Skin epidermis (tissue), 12 donors: ENCODE measurements at regions not wholly inside any gene's neighbourhood (a gene's known extent, or its start where the extent isn't known, plus 50 kb on each side); places are given as distances from the start of the nearest gene placed in this dataset.
"Not testable (repeated sequence)": the region's sequence is repeated elsewhere in the genome, so short reads cannot be mapped to it uniquely, and the experiment has no call there.

Source experiments
- H3K27ac ChIP-seq, 21 experiments: fragments of 200-600 bp; sonication (generic) in 11 of 21; one replicate each; pipeline ENCODE4 v1.5.0; 2020; ENCODE audit warnings: mild to moderate bottlenecking in 3 of 21, inconsistent platforms in 2 of 21, moderate library complexity in 2 of 21
- H3K4me3 ChIP-seq, 7 experiments: fragments of 200-600 bp; sonication (generic) in 2 of 7; one replicate each; pipeline ENCODE4 v1.5.0; 2020; ENCODE audit warnings: inconsistent platforms in 2 of 7, mild to moderate bottlenecking in 2 of 7, moderate library complexity in 1 of 7

- no peak overlapping the region for H3K27ac ChIP-seq
- H3K4me3 ChIP-seq: no peak overlapping the region
Measured at GRCh38 chr7:119620769-119621168, 652.2 kb upstream of the KCND2 start.

- Histone ChIP-seq H3K4me3 (no peak overlapping the region), H3K27ac (no peak overlapping the region)
Measured at GRCh38 chr7:119623427-119623826, 649.5 kb upstream of the KCND2 start.

GRCh38 chr7:119630406-119630969 is 642.5 kb upstream of the KCND2 start:
- Histone ChIP-seq H3K27ac (no peak overlapping the region), H3K4me3 (no peak overlapping the region)

DNA sequence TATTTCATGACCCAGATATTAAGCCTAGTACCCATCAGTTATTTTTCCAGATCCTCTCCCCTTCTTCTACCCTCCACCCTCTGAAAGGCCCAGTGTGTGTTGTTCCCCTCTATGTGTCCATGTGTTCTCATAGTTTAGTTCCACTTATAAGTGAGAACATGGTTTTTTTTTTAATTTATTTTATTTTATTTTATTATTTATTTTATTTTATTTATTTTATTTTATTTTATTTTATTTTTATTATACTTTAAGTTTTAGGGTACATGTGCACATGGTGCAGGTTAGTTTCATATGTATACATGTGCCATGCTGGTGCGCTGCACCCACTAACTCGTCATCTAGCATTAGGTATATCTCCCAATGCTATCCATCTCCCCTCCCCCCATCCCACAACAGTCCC is 639.2 kb upstream of the KCND2 start:
- not testable (repeated sequence) for H3K27ac ChIP-seq, H3K4me3 ChIP-seq

DNA sequence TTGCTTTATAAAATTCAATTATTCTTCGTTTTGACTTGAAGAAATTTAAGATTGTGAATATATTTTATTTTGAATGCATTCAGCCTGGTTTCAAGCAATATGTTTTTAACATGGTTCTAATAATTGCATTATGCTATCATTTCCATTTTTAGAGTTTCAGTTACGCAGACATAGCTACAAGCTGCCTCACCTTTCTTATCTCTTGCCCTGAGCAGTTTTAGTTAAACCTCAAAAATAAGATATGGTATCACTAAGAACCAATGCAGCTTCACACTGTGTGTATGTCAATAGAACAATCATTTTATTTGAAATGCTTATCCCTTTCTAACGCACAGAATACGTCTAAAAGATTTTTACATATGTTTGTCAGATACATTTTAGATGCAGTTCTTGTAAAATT is 632.6 kb upstream of the KCND2 start:
- Histone ChIP-seq H3K4me3 (no peak overlapping the region), H3K27ac (no peak overlapping the region)

GRCh38 chr7:119640861-119641260 is 632.1 kb upstream of the KCND2 start:
- no peak overlapping the region for H3K27ac ChIP-seq
- no peak overlapping the region for H3K4me3 ChIP-seq

GRCh38 chr7:119643558-119643957 is 629.4 kb upstream of the KCND2 start:
- Histone ChIP-seq H3K4me3 (no peak overlapping the region), H3K27ac (no peak overlapping the region)

DNA sequence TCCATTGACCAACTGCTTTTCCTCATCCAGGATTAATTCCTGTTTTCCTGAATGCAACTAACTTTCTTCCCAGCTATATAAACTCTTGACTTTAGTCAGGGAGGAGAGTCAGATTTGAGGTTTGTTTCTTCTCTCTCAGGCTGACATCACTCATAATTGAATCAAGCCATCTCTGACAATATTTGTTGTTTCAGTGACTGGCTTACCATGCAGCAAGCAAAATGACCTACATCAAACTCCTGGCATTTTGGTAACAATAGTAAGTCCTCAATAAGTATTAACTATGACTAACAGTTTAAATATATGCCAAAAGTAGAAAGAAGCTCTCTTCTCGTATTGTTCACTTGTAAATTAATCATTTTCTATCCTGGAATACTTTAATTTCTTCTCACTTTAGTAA is 625.7 kb upstream of the KCND2 start:
- no peak overlapping the region for H3K27ac ChIP-seq
- no peak overlapping the region for H3K4me3 ChIP-seq

DNA sequence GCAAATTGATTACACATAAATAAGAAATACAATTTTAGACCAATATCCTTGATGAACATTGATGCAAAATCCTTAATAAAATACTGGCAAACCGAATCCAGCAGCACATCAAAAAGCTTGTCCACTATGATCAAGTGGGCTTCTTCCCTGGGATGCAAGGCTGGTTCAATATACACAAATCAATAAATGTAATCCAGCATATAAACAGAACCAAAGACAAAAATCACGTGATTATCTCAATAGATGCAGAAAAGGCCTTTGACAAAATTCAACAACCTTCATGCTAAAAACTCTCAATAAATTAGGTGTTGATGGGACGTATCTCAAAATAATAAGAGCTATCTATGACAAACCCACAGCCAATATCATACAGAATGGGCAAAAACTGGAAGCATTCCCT is 624.2 kb upstream of the KCND2 start:
- H3K27ac ChIP-seq, H3K4me3 ChIP-seq: not testable (repeated sequence)

DNA sequence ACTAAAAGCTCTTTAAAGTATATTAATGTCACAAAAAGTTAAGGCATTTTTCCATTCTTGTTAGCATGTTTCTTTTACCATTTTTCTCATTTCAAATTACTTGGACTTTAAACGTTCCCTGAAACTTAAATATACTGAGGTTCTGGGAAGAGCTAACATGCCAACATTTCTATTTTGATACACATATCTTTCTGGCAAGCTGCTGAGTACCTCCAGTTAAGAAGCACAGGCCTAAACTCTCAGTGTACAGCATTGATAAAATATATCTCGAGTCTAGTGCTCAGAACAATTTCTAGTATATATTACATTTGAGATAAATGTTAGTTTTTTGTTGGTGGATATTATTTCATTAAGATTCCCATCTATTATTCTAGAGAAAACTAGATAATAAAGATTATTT is 612.9 kb upstream of the KCND2 start:
- Histone ChIP-seq H3K4me3 (no peak overlapping the region), H3K27ac (no peak overlapping the region)

- Histone ChIP-seq H3K27ac (no peak overlapping the region), H3K4me3 (no peak overlapping the region)
Measured at GRCh38 chr7:119664601-119665000, 608.4 kb upstream of the KCND2 start.

- H3K4me3 ChIP-seq: no peak overlapping the region
Measured at GRCh38 chr7:119665796-119666195, 607.2 kb upstream of the KCND2 start.

GRCh38 chr7:119681336-119681735 is 591.6 kb upstream of the KCND2 start:
- no peak overlapping the region for H3K4me3 ChIP-seq
- H3K27ac ChIP-seq: no peak overlapping the region

More at GRCh38 chr7:119665796-119666195, 607.2 kb upstream of the KCND2 start:
- H3K27ac ChIP-seq: no peak overlapping the region

DNA sequence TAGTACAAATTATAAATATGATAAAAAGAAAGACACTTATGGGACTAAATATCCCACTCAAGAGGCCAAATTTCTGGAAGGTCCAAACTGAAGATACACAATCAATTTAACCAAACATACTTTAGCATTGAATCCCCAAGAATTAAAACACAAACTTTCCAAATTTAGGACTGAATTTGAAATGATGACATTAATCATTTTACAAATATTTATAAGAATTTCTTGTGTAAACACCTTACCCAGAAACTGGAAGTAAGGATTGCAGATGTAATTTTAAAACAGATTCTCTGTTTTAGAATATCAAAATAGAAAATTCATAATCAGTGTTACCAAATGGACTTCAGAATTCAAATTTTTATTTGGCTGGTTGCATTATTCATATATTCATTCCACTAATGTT is 588.2 kb upstream of the KCND2 start:
- H3K27ac ChIP-seq: no peak overlapping the region
- no peak overlapping the region for H3K4me3 ChIP-seq

GRCh38 chr7:119685906-119686305 is 587.1 kb upstream of the KCND2 start:
- Histone ChIP-seq H3K27ac (no peak overlapping the region), H3K4me3 (no peak overlapping the region)

DNA sequence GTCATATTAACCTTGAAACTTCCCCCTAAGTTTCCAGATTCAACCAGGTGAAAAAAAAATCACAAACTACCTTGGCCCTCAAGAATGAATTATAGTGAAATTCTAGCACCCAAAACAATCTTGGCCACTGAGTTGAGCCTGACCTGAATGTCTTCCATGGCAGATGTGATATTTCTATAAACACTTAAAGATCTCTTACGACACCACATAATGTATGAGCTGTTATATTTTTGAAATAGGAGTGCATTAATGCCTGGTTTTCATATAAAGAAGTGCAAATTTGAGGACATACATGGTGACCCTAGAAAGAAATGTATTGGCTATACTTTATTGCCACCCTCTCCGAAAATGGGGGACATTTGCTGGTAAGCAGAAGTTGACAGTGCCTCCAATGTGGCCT is 584.1 kb upstream of the KCND2 start:
- H3K4me3 ChIP-seq: no peak overlapping the region
- H3K27ac ChIP-seq: no peak overlapping the region

- Histone ChIP-seq H3K4me3 (no peak overlapping the region), H3K27ac (no peak overlapping the region)
Measured at GRCh38 chr7:119692541-119692940, 580.4 kb upstream of the KCND2 start.

DNA sequence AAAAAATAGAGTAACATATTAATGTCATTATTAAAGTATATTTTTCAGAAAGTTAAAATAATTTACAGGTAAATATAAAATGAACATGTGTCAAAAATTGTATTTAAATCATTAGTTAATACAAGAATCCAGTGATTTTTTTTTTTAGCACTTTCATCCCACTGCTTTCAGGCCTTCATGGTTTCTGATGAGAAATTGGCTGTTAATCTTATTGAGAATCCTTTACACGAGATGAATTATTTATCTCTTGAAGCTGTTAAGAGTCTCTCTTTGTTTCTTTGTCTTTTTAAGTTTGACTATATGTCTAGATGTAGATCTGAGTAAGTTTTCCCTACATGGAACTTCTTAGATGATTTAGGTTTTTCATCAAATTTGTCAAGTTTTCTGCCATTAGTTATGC is 578.5 kb upstream of the KCND2 start:
- Histone ChIP-seq H3K4me3 (no peak overlapping the region), H3K27ac (no peak overlapping the region)

DNA sequence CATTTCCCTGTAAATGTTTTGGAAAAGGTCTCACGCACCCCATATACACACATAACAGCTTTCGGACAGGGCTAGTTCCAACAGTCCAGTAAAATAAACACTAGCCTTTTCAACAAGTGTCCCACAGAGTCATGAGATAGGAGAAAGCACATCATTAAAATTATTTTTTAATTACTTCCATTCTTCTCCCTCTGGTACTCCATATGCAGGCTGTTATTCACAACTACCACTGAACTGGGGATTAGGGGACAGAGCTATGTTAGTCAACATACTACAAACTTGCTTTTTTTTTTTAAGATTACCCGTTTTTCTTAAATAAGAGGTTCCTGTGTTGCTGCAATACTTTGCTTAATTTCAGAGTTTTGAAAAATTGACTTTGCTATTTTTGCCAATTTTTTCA is 576.6 kb upstream of the KCND2 start:
- H3K27ac ChIP-seq: no peak overlapping the region
- no peak overlapping the region for H3K4me3 ChIP-seq

GRCh38 chr7:119703895-119704294 is 569.1 kb upstream of the KCND2 start:
- no peak overlapping the region for H3K4me3 ChIP-seq

GRCh38 chr7:119706608-119707007 is 566.4 kb upstream of the KCND2 start:
- no peak overlapping the region for H3K27ac ChIP-seq
- no peak overlapping the region for H3K4me3 ChIP-seq

More at GRCh38 chr7:119703895-119704294, 569.1 kb upstream of the KCND2 start:
- H3K27ac ChIP-seq: no peak overlapping the region

- H3K27ac ChIP-seq: no peak overlapping the region
- no peak overlapping the region for H3K4me3 ChIP-seq
Measured at GRCh38 chr7:119708891-119709290, 564.1 kb upstream of the KCND2 start.

DNA sequence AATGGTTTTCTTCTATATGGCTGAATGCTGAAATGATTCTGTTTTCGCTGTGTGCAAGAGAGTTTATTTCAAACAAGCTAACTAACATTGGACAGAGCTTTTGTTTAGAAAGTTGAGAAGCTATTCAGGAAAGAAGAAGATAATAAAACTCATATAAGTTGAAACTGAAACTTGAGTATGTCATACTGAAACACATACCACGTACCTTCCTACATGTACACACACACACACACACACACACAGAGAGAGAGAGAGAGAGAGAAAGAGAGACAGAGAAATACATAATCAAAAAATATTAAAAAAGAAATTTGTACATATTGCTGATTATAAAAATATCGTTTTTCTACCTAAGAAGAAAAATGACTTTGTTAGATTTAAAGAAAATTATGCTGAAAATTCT is 561.9 kb upstream of the KCND2 start:
- Histone ChIP-seq H3K4me3 (no peak overlapping the region), H3K27ac (no peak overlapping the region)
